ENCODE measurements at regions not wholly inside any gene's neighbourhood (a gene's known extent, or its start where the extent isn't known, plus 50 kb on each side); places are given as distances from the start of the nearest gene placed in this dataset.
"Not testable (repeated sequence)": the region's sequence is repeated elsewhere in the genome, so short reads cannot be mapped to it uniquely, and the experiment has no call there.

- Histone ChIP-seq H3K79me2 (ENCODE audit: insufficient read depth, low read depth, low read length) (no peaks in the 10 kb centered on the region), H3K4me2 (ENCODE audit: low read length) (no peak overlapping the region), H3K9me2 (ENCODE audit: insufficient read depth, low read length) (no peaks in the 10 kb centered on the region), H4K20me1 (ENCODE audit: insufficient read depth, low read length) (no peaks in the 10 kb centered on the region), H3K36me3 (ENCODE audit: insufficient read depth, low read length) (no peaks in the 10 kb centered on the region), H2AFZ (ENCODE audit: low read length) (no peak overlapping the region), H3K27ac (ENCODE audit: low read depth, low read length, poor library complexity, severe bottlenecking) (no peak overlapping the region), H3K4me3 (ENCODE audit: low read depth, low read length, poor library complexity, severe bottlenecking) (no peak overlapping the region), H3K4me1 (ENCODE audit: insufficient read depth, low read length, poor library complexity, severe bottlenecking) (no peaks in the 10 kb centered on the region), H3K9me3 (ENCODE audit: low read length) (no peaks in the 10 kb centered on the region)
- intact Hi-C loops (cut with micrococcal nuclease; ENCODE audit: unreplicated experiment) = no loop called here
- TF ChIP-seq, protein P1, sequence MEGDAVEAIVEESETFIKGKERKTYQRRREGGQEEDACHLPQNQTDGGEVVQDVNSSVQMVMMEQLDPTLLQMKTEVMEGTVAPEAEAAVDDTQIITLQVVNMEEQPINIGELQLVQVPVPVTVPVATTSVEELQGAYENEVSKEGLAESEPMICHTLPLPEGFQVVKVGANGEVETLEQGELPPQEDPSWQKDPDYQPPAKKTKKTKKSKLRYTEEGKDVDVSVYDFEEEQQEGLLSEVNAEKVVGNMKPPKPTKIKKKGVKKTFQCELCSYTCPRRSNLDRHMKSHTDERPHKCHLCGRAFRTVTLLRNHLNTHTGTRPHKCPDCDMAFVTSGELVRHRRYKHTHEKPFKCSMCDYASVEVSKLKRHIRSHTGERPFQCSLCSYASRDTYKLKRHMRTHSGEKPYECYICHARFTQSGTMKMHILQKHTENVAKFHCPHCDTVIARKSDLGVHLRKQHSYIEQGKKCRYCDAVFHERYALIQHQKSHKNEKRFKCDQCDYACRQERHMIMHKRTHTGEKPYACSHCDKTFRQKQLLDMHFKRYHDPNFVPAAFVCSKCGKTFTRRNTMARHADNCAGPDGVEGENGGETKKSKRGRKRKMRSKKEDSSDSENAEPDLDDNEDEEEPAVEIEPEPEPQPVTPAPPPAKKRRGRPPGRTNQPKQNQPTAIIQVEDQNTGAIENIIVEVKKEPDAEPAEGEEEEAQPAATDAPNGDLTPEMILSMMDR (conservative IDR thresholded peaks at IDR 0.05; ENCODE audit: low read length) = no peak
- TF ChIP-seq EZH2phosphoT487 (IDR thresholded peaks at IDR 0.05; ENCODE audit: borderline replicate concordance, low read depth, low read length) = no peak
- no peak for DNase-seq (ENCODE audit: low spot score)
- no TSS peak for BruUV-seq (replicated peaks)
- CTCF ChIA-PET (ENCODE audit: unreplicated experiment) = no interaction called here
- POLR2A ChIA-PET = interaction anchor here (1.1 kb wide), 1 partner anchor 126 kb away, joined by 3 read pairs; no protein-coding TSS in a partner anchor
Measured at GRCh38 chr12:102305486-102305885, 107.9 kb upstream of the PMCH start.

DNA sequence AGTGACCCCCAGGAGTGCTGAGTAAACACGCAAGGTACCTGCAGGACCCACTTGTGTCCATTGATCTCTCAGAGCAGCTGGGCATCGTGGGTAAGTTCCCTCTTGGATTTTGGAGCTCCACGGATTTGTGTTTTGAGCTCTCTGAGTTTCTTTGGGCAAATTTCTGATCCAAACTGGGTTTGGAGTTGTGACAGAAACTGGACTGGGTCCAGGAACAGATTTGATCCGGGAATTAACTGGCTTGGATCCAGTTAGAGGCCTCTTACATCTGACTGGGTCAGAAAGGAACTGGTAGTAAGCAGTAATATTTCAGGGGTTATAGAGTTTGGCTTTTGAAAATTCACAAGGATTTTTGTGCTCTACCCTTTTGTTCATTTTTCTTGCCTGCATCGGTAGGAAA is 107.0 kb upstream of the PMCH start:
- H3K4me1 ChIP-seq (ENCODE audit: insufficient read depth, low read length, poor library complexity, severe bottlenecking); H3K36me3 ChIP-seq (ENCODE audit: insufficient read depth, low read length); CTCF ChIA-PET (ENCODE audit: unreplicated experiment); H3K79me2 ChIP-seq (ENCODE audit: insufficient read depth, low read depth, low read length); H3K9me2 ChIP-seq (ENCODE audit: insufficient read depth, low read length); H3K4me3 ChIP-seq (ENCODE audit: low read depth, low read length, poor library complexity, severe bottlenecking); DNase-seq (ENCODE audit: low spot score); BruUV-seq (replicated peaks); H3K4me2 ChIP-seq (ENCODE audit: low read length); H2AFZ ChIP-seq (ENCODE audit: low read length); H3K27ac ChIP-seq (ENCODE audit: low read depth, low read length, poor library complexity, severe bottlenecking); H4K20me1 ChIP-seq (ENCODE audit: insufficient read depth, low read length); H3K9me3 ChIP-seq (ENCODE audit: low read length): not testable (repeated sequence)
- POLR2A ChIA-PET = interaction anchor here (1.6 kb wide), 1 partner anchor 11 kb away, joined by 4 read pairs; no protein-coding TSS in a partner anchor
- intact Hi-C loops (cut with micrococcal nuclease; ENCODE audit: unreplicated experiment) = loop anchor here (5.0 kb wide), 1 partner anchor 387 kb away; no protein-coding TSS in a partner anchor

GRCh38 chr12:102302553-102302952 is 104.9 kb upstream of the PMCH start:
- Histone ChIP-seq H3K9me2 (ENCODE audit: insufficient read depth, low read length) (no peaks in the 10 kb centered on the region), H3K79me2 (ENCODE audit: insufficient read depth, low read depth, low read length) (no peaks in the 10 kb centered on the region), H3K36me3 (ENCODE audit: insufficient read depth, low read length) (no peaks in the 10 kb centered on the region), H3K4me1 (ENCODE audit: insufficient read depth, low read length, poor library complexity, severe bottlenecking) (no peaks in the 10 kb centered on the region), H3K4me2 (ENCODE audit: low read length) (no peak overlapping the region), H3K27ac (ENCODE audit: low read depth, low read length, poor library complexity, severe bottlenecking) (no peak overlapping the region), H3K9me3 (ENCODE audit: low read length) (no peaks in the 10 kb centered on the region), H2AFZ (ENCODE audit: low read length) (no peak overlapping the region), H4K20me1 (ENCODE audit: insufficient read depth, low read length) (no peaks in the 10 kb centered on the region), H3K4me3 (ENCODE audit: low read depth, low read length, poor library complexity, severe bottlenecking) (no peak overlapping the region)
- BruUV-seq (replicated peaks) = no TSS peak
- POLR2A ChIA-PET = interaction anchor here (0.6 kb wide), 1 partner anchor 259 kb away, joined by 3 read pairs; no protein-coding TSS in a partner anchor
- CTCF ChIA-PET (ENCODE audit: unreplicated experiment) = no interaction called here
- intact Hi-C loops (cut with micrococcal nuclease; ENCODE audit: unreplicated experiment) = loop anchor here (5.0 kb wide), 1 partner anchor 385 kb away; no protein-coding TSS in a partner anchor
- no peak for DNase-seq (ENCODE audit: low spot score)
- TF ChIP-seq, protein P1 (conservative IDR thresholded peaks at IDR 0.05; ENCODE audit: low read length) = no peak
- TF ChIP-seq EZH2phosphoT487 (IDR thresholded peaks at IDR 0.05; ENCODE audit: borderline replicate concordance, low read depth, low read length) = no peak

Data from OCI-LY7 (cell line).